Fibroblast of skin of back (primary cell): ENCODE measurements at regions not wholly inside any gene's neighbourhood (a gene's known extent, or its start where the extent isn't known, plus 50 kb on each side); places are given as distances from the start of the nearest gene placed in this dataset.
"Not testable (repeated sequence)": the region's sequence is repeated elsewhere in the genome, so short reads cannot be mapped to it uniquely, and the experiment has no call there.

Experiments
- DNase-seq: peaks from one replicate; pipeline ENCODE4 v3.0.0-alpha.2; 2013

GRCh38 chr15:62506217-62506805 is 341.2 kb upstream of the C2CD4B start:
- DNase-seq, result peak; percentile 79

GRCh38 chr15:62509395-62509958 is 344.4 kb upstream of the C2CD4B start:
- DNase-seq, result no peak

- no peak for DNase-seq
Measured at GRCh38 chr15:62510791-62511190, 345.7 kb upstream of the C2CD4B start.

- DNase-seq, result no peak
Measured at GRCh38 chr15:62512904-62513303, 347.8 kb upstream of the C2CD4B start.

- DNase-seq, result no peak
Measured at GRCh38 chr15:62513893-62514292, 348.8 kb upstream of the C2CD4B start.

GRCh38 chr15:62515696-62516395 is 350.8 kb upstream of the C2CD4B start:
- no peak for DNase-seq

GRCh38 chr15:62517541-62517940 is 352.5 kb upstream of the C2CD4B start:
- DNase-seq, result no peak

GRCh38 chr15:62518666-62519065 is 353.6 kb upstream of the C2CD4B start:
- DNase-seq, result not testable (repeated sequence)

GRCh38 chr15:62519900-62520299 is 354.8 kb upstream of the C2CD4B start:
- no peak for DNase-seq

GRCh38 chr15:62520887-62521286 is 355.8 kb upstream of the C2CD4B start:
- DNase-seq, result no peak

- DNase-seq, result no peak
Measured at GRCh38 chr15:62521396-62521795, 356.3 kb upstream of the C2CD4B start.

GRCh38 chr15:62524848-62525247 is 359.8 kb upstream of the C2CD4B start:
- no peak for DNase-seq

GRCh38 chr15:62527387-62527786 is 362.3 kb upstream of the C2CD4B start:
- no peak for DNase-seq

- no peak for DNase-seq
Measured at GRCh38 chr15:62528505-62528904, 363.4 kb upstream of the C2CD4B start.

- no peak for DNase-seq
Measured at GRCh38 chr15:62532367-62532766, 367.3 kb upstream of the C2CD4B start.

GRCh38 chr15:62533687-62534086 is 368.6 kb upstream of the C2CD4B start:
- no peak for DNase-seq

- DNase-seq, result peak; percentile 12
Measured at GRCh38 chr15:62534996-62535395, 369.9 kb upstream of the C2CD4B start.

- no peak for DNase-seq
Measured at GRCh38 chr15:62539236-62539635, 374.2 kb upstream of the C2CD4B start.

- no peak for DNase-seq
Measured at GRCh38 chr15:62541250-62541649, 376.2 kb upstream of the C2CD4B start.

- no peak for DNase-seq
Measured at GRCh38 chr15:62541846-62542245, 376.8 kb upstream of the C2CD4B start.

- no peak for DNase-seq
Measured at GRCh38 chr15:62544446-62544845, 379.4 kb upstream of the C2CD4B start.

- DNase-seq, result peak; percentile 51
Measured at GRCh38 chr15:62545467-62546227, 380.6 kb upstream of the C2CD4B start.

GRCh38 chr15:62546628-62547027 is 381.5 kb upstream of the C2CD4B start:
- no peak for DNase-seq
